ENCODE measurements at regions not wholly inside any gene's neighbourhood (a gene's known extent, or its start where the extent isn't known, plus 50 kb on each side); places are given as distances from the start of the nearest gene placed in this dataset.
"Not testable (repeated sequence)": the region's sequence is repeated elsewhere in the genome, so short reads cannot be mapped to it uniquely, and the experiment has no call there.

DNA sequence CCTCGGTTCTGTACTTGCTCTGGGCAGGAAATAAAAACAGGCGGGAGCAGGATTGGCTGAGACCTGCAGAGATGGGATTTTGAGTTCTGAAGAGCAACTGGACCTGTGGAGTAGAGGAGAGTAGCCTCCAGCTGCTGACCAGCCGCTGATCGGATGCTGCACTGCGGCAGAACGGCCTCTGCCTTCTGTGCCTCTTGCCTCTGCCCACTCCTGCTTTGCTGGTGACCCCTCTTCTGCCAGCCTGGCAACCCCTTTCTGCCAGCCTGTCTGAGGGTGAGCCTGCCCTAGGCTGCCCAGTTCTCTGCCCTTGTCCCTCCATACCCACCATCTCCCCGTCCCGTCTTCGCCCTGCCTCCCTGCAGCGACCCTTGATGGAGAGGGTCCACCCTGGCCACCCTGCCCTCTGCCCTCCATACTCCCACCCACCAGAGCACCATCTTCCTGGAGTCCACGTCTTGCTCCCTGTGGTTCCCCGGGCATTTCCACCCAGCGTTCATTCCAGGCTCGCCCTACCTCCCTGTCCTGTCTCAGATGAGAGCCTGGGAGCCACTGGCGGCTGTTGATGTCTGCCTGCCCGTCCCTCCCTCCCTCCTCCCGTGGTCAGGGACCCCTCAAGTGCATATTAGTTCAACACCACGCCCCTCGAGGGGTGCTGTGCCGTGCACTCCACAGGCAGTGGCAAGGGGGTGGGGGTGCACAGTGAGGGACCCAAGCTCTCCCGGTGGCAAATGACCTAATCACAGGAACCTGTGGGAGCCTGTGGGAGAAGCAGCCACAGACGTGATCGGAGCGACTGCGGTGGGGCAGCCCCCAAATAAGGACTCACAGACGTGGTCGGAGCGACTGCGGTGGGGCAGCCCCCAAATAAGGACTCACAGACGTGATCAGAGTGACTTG is 863.3 kb downstream of the TBC1D22A start:
- DNase-seq: no peak

DNA sequence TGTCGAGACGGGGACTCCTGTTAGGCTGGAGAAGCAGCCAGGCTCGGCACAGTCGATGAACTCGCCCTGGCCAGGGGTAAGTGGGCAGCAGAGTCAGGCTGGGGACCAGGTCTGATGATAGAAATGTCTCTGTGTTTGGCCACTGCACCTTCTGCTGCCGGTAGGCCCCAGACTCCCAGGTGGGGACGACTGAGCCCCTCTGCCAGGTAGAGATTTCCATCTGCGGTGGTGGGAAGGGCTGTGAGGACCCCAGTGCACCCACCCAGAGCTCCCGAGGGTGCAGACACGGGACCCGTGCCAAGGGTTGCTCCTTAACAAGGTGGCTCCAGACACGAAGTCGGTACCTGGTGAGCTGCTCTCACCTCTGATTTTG is 862.5 kb downstream of the TBC1D22A start:
- DNase-seq: no peak

DNA sequence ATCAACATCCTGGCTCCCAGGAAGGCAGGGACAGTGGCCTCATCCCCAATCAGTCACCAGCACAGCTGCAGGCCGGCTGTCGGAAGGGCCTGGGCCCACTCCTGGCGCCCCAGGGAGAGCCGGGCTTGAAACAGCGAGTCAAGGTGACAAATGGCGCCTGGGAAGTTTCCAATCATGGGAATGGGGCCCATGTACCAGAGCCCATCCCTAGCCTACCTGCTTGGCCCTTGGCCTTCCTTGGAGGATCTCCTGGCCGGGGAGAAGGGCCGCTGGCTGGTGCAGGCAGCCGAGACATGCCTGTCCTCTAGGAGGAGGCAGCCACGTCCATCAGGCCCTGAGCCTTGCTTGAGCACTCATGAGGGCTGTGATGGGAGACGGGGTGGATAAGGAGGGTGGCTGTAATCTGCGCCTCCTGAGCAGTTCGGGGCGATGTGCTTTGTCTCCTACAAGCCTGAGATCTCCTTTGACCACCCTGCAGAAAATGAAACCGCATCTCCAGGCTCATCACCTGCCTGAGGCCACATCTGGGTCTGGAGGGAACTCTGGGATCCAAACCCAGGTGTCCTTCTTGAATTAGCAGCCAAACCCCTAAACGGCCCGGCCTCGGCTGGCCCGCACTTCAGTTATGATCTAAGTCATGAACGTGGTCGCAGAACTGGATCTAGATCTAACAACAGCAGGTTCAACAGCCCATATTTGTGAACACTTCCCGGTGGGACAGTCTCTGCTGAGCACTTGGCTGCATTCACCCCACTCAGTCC is 862.0 kb downstream of the TBC1D22A start:
- DNase-seq: no peak

DNA sequence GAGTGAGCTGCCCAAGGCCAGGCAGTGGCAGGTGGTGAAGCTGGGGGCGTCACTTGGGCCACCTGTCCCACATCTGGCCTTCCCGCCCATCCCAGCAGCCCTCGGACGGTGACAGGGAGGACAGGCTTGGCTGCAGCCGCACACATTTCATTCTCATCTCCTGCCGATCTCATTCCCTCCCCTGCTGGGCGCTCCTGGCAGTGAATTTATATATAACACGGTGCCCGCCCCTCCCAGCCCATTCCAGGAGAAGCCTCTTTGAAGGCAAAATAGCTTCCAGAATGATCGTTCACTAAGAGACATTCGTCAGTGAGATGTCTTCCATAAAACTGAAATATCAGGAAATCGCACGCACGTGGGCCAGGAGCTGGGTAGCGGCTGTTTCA is 861.3 kb downstream of the TBC1D22A start:
- no peak for DNase-seq

DNA sequence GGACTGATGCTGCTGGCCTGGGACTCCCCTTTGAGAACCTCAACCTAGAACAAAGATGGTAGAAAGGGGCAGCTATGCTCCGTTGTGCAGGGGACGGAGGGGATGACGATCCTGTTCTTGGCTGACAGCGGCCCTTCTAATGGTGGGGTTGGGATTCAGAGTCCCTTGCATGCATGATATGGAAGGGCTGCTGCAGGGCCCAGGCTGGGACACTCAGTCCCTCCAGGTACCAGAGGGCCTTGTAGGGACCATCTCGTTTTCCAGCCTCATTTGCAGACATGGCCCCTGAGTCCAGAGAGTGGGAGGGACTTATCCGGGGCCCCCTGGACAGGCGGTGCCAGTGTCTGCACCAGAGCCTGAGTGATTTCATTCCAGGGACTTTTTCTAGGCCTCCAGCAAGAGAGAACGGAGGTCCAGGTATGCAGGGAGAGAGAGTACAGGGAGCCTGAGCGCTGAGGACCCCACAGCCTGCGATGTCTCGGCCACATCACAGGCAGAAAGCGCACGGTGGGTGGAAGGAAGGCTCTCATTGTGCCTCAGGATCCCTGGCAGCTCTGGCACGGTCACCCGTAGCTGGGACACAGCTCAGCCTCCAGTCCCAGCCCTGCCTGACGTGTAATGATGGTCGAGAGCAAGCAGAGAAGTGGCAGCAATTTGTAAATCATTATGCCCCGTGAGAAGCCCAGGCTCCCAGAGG is 860.8 kb downstream of the TBC1D22A start:
- DNase-seq: no peak

DNA sequence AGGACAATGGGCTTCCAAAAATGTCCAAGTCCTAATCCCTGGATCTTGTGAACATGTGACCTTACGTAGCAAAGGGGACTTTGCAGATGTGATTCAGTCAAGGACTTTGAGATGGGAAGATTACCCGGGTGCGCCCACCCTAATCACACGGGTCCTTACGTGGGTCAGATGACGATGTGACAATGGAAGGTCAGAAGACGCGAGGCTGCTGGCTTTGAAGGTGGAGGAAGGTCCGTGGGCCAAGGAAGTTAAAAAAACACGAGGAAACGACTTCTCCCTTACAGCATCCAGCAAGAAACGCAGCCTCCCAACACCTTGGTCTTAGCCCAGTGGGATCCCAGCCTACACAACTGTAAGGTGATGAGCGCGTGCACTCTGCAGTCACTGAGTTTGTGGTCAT is 860.1 kb downstream of the TBC1D22A start:
- no peak for DNase-seq

DNA sequence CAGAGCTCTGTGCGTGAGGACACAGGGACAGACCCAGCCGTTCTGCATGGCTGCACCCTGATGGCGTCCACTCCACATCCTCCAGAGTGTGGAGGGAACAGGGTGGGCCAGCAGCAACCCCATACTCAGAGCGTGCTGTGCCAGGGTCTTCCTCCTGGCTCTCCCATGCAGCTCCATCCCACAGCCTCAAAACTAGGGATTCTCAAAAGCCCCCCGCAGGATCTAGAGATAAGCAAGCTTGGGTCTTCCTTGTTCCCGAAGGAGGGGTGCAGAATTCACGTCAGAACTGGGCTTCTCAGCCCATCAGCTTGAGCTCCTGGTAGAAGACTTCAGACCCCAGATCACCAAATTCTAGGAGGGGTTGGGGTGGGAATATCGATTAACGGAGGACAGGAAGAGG is 858.8 kb downstream of the TBC1D22A start:
- DNase-seq: no peak

DNA sequence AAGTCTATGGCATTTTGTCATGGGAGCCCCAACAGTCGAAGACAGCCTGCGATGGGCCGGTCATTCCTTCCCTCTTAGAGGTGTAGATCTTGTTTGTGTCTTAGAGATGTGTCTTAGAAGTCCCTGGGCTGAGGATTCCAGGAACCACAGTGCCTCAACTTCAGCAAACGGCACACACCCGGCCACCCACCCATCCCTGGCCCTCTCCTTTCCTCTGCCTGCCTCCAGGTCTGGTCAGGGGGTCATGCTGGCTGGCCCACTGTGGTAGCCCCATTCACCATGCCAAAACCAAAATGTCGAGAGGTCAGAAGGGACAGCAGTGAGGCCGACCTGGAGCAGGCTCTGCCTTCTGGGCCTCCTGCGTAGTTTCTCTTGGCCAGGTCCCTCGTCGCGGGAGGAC is 857.9 kb downstream of the TBC1D22A start:
- DNase-seq: no peak

DNA sequence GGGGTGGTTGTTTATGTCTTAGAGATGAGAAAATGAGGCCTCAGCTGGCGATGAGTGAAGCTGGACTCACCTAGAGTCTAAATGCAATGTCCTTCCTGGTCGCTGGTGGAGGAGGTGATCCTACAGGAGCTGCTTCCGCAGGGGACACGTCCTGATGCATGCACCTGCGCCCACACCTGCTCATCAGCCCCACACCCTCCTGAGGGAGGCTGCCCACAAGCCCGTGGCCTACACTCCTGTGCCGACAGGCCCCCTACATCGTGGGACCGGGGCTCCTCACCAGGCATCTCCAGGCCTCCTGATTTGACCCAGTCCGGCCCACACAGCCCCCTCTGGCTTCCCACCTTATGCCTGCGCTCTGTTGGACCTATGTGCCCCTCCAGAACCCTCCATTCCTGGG is 857.2 kb downstream of the TBC1D22A start:
- no peak for DNase-seq

DNA sequence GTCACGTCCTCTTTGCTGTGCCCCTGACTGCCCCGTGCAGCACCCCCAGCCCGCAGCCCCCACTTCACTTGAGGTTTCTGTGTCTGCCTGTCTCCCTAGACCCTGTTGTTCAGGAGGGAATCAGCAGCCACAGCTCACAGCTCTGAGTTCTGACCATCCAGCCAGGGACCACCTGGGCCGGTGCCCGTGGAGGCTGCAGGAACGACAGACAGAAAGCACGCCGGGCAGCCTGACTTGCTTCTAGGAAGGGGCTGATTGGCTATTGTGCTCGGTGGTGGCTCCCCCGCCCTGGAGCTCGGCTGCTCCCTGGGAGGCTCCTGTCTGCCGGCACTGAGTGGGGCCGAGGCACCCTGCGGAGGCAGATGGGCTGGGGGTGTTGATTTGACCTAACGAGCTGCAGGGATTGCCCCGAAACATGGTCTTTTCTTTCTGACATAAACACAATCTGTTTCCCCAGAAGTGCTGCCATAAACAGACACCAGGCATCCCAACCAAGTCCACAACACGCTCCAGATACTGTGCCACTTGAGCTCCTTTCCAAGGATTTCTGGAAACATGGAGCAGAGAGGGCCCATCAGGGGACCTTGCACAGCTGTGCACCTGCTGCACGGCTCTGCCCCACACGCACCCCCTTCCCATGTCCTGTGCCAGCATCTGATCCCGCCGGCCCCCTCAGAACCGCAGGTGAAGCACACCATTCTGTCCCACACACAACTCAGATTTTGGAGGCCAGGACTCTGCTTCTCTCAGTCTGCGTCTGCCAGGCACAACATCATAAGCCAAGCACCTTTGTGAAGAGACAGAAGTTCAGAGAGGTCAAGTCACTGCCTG is 855.9 kb downstream of the TBC1D22A start:
- DNase-seq: no peak

DNA sequence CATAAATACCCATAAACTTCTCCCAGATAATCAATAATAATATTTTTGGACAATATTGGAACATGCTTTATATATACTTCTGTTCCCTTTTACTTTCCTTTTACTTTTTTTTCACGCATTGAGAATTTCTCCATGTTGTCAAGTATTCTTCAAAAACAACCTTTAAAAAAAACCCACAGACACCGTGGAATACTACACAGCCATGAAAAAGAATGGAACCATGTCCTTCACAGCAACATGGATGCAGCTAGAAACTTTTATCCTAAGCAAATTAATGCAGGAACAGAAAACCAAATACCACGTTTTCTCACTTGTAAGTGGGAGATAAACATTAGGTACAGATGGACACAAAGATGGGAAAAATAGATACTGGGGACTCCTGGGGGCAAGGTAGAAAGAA is 854.7 kb downstream of the TBC1D22A start:
- no peak for DNase-seq

DNA sequence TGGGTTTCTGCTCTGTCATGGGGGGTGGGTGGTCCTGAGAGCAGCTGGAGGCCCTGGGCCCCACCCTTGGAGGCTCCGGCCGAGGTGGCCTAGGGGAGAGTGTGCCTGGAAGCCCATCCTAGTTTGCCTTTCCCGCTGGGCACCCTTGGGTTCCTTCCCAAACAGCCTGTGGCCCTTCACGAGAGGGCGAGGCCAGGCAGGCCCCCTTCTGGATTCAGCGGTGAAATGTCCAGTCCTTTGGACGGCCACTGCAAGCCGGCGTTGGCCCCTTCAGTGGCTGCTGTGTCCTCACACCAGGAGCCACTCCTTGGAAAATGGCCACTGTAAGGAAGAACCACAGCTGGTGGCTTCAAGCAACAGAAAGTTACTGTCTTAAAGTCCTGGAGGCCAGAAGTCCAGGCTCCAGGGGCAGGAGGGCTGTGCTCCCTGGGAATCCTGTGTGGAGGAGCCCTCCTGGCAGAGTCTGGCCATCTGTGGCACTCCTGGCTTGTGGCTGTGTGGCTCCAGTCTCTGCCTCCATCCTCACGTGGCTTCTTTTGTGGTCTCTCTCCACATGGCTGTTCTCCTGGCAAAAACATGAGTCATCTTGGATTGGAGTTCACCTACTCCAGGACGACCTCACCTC is 854.1 kb downstream of the TBC1D22A start:
- no peak for DNase-seq

DNA sequence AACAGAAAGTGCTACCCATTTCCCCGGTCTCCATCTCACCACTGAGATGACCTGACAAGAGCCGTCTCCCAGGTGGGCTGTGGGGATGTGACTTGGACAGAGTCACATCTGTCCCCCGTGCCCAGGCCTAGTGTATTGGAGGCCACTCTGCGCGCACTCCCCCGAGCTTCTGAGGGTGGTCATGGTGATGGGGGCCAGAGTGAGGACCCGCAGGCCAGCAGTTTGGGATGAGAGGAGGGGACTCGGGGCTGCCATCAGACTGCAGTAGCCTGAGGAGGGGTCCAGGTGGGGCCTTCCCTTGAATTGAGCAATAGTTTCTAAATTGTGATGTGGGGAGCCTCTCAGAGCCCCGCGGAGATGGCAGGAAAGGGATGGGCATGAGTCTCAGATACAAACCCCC is 852.6 kb downstream of the TBC1D22A start:
- no peak for DNase-seq

DNA sequence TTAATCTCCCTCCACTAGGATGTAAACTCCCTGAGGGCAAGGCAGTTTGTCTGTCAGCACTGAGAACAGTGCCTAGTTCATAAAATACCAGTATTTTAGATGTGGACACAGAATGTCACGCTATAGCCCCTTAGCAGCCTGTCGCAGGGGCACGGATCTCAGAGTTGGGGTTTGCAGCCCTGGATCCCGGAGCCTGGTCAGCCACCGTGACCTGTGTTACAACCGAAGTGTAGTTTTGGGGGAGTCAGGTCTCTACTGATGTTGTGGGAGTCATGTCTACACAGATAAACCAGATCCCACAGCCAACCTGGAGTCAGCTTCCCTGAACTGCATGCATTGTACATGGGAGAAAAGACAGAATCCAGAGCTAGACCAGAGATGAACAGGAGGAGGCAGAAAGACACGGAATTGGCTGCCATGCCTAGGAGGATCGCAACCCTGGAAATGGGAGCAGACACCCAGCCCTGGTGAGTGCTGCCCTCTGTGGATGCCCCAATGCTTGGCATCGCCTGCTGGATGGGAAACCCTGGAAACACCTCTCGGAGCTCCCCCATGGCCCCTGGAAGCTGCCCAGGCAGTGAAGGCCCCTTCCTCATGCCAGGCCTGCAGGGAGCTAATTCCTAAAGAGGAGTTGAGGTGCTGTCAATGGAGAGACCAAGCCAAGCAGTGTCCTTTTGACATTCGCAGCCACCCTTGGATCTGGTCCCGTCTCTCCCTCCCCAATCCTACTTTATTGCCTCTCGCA is 851.3 kb downstream of the TBC1D22A start:
- DNase-seq: no peak

DNA sequence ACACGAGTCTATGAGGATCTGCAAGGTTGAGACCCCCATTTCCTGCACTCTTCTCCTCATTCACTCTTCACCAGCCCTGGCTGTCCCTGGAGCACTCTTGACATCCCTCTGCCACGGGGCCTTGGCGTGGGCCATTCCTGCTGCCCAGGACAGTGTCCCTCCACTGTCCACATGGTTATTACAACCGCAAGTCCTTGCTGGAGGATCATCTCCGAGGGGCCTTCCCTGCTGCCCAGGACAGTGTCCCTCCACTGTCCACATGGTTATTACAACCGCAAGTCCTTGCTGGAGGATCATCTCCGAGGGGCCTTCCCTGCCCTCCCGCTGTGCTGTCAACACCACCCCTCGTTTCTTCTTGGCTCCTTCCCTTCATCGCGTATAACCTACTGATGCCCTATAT is 850.7 kb downstream of the TBC1D22A start:
- not testable (repeated sequence) for DNase-seq

DNA sequence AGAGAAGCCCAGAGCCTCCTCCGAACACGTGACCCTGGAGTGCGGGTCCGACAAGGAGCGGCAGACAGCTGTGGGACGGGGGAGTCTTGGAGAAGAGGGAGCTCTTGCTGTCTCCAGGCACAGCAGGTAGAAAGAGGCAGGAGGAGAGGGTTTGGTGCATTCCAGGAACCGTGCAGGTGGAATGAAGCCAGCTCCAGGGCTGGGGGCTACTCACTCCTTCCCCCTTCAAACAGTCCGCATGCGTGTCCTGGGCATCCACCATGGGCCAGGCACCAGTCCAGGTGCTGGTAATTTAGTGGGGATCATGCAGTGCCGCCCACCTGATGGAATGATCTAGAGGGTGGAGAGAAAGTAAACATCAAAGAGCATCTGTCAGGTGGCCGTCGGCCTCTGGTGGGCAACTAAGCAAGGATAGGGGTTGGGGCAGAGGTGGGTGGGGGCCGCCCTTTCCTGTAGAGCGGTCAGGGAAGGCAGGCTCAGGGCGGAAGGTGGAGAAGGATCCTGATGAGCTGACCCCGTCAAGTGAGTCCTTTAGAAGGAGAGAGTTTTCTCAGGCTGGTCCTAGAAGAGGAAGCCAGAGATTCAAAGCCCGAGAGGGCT is 850.0 kb downstream of the TBC1D22A start:
- no peak for DNase-seq

DNA sequence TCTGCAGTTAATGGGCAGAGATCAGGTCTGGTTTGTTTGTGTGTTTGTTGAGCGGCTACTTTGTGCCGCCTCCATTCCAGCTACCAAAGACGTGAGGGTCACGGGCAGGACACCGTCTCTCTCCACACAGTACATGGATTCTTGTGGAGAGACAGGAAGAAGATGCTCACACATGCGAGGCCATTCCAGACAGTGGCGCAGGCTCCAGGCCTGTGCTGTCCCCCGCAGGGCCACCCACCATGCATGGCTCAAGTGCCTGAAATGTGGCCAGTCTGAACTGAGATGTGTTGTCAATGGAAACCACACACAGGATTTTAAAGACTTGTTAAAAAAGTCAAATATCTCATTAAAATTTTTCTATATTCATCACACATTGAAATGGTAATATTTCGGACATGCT is 848.3 kb downstream of the TBC1D22A start:
- DNase-seq: no peak

DNA sequence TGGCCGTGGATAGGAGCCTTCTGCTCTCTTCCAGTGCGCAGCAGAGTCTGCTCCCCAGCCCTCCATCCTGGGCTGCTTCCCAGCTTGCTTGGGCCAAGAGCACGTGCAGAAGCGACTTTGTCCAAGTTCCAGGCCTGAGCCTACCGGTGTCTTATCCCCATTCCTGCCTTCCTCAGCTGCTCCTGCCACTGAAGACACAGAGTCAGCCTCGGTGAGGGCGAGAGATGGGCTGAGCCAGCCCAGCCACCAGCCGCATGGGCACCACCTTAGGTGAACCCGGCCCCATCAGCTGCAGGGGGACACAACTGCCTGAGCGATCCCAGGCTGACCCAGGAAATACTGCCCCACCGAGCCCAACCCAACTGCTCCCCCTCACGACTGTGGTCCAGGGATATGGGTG is 847.8 kb downstream of the TBC1D22A start:
- no peak for DNase-seq

DNA sequence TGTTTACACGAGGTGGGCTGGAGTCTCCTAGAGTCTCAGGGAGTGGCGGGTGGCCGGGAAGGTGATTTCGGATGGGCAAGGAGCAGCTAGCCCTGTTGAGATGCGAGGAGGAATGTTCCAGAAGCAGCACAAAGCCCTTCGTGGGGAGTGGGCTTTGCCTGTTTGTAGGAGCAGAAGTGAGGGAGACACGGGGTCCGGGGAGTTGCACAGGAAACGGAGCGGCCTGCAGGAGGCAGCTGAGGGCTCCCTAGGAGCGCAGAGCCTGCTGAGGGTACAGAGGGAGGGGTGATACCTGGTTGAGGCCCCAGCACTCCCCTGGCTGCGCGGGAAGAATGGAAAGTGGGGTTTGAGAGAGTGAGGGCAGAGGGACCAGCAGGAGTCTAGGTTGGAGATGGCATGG is 847.2 kb downstream of the TBC1D22A start:
- DNase-seq: no peak

DNA sequence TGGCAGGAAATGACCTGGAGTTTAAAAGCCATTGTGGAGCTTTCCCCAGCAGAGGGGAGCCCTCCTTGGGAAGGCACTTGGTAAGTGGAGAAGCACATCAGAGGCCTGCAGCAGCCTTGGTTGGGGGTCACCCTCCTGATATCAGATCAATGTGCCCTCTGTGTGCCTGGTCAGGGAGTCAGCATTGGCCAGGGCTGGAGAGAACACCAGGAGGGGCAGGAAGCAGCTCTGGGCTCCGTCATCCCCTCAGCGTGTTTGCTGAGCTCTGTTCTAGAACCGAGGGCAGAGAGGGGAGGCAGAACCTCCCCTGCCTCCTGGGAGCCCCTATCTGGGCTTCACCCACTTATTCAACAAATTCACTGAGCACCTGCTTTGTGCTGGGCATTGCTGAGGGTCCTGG is 846.0 kb downstream of the TBC1D22A start:
- no peak for DNase-seq

DNA sequence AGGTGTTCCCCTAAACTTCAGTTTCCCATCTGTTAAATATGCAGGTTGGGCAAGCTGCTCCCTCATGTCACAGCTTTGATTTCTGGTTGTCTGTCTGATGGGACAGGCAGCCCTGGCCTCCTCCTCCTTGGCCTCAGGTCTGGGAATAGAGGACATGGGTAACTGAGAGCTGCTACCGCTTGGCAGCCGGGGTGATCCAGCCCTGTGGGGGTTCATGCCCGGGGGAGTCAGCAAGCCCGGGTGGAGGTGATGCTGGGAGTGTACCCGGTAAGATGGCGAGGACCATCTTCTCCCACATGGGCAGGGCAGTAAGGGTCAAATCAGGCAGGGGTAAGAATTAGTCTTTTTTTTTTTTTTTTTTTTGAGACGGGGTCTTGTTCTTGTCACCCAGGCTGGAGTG is 845.0 kb downstream of the TBC1D22A start:
- no peak for DNase-seq

Data from NCI-H2107 (cell line).